Osteocyte (in vitro differentiated cells): ENCODE measurements at regions not wholly inside any gene's neighbourhood (a gene's known extent, or its start where the extent isn't known, plus 50 kb on each side); places are given as distances from the start of the nearest gene placed in this dataset.

Experiments
- DNase-seq: peaks from one replicate; pipeline ENCODE4 v3.0.0; 2021; ENCODE audit warnings: mixed read lengths; ENCODE audit not compliant: unreplicated experiment; ENCODE audit errors: extremely low spot score
- H3K27ac Mint-ChIP-seq: one replicate; pipeline ENCODE4 v1.8.0; 2021; ENCODE audit warnings: mild to moderate bottlenecking, mixed read lengths; ENCODE audit not compliant: unreplicated experiment
- H3K27me3 Mint-ChIP-seq: one replicate; pipeline ENCODE4 v1.8.0; 2021; ENCODE audit warnings: mixed read lengths; ENCODE audit not compliant: unreplicated experiment
- H3K36me3 Mint-ChIP-seq: one replicate; pipeline ENCODE4 v1.8.0; 2021; ENCODE audit warnings: mixed read lengths; ENCODE audit not compliant: unreplicated experiment
- H3K4me1 Mint-ChIP-seq: one replicate; pipeline ENCODE4 v1.8.0; 2021; ENCODE audit warnings: mixed read lengths; ENCODE audit not compliant: unreplicated experiment
- H3K4me3 Mint-ChIP-seq: one replicate; pipeline ENCODE4 v1.8.0; 2021; ENCODE audit warnings: mild to moderate bottlenecking, moderate library complexity, mixed read lengths; ENCODE audit not compliant: unreplicated experiment
- H3K9me3 Mint-ChIP-seq: one replicate; pipeline ENCODE4 v1.8.0; 2021; ENCODE audit warnings: mixed read lengths; ENCODE audit not compliant: unreplicated experiment
- TF ChIP-seq, protein P1 (sequence below): fragments of 200-600 bp; sonication (generic); IDR thresholded peaks from 2 replicates; pipeline ENCODE4 v1.5.0; 2021; ENCODE audit warnings: antibody characterized with exemption, mild to moderate bottlenecking, moderate library complexity

DNA sequence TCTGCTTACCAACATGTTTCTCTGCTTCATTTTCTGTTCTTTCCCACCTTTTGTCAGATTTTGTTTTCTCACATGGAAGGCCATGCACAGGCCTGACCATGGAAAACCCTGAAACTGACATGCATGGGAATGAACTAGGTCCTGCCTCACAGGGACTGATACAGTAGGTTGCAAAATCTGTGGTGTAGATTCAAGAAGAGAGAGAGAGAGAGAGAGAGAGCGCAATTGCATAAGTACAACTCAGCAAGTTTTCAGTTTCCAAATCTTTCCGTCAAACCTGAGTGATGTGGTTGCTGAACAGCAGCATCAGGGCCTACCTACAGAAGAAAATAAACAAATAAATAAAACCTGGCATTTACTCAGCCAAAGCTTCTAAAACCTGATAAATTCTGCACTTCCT is 87.5 kb upstream of the RNF152 start:
- Mint-ChIP-seq H3K4me1 (peaks cover 22% of the 10 kb centered on the region), H3K36me3 (no peaks in the 10 kb centered on the region), H3K9me3 (peaks cover 6% of the 10 kb centered on the region), H3K27ac (no peak overlapping the region), H3K4me3 (no peak overlapping the region), H3K27me3 (no peaks in the 10 kb centered on the region)
- DNase-seq: no peak
- TF ChIP-seq, protein P1, sequence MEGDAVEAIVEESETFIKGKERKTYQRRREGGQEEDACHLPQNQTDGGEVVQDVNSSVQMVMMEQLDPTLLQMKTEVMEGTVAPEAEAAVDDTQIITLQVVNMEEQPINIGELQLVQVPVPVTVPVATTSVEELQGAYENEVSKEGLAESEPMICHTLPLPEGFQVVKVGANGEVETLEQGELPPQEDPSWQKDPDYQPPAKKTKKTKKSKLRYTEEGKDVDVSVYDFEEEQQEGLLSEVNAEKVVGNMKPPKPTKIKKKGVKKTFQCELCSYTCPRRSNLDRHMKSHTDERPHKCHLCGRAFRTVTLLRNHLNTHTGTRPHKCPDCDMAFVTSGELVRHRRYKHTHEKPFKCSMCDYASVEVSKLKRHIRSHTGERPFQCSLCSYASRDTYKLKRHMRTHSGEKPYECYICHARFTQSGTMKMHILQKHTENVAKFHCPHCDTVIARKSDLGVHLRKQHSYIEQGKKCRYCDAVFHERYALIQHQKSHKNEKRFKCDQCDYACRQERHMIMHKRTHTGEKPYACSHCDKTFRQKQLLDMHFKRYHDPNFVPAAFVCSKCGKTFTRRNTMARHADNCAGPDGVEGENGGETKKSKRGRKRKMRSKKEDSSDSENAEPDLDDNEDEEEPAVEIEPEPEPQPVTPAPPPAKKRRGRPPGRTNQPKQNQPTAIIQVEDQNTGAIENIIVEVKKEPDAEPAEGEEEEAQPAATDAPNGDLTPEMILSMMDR: no peak

DNA sequence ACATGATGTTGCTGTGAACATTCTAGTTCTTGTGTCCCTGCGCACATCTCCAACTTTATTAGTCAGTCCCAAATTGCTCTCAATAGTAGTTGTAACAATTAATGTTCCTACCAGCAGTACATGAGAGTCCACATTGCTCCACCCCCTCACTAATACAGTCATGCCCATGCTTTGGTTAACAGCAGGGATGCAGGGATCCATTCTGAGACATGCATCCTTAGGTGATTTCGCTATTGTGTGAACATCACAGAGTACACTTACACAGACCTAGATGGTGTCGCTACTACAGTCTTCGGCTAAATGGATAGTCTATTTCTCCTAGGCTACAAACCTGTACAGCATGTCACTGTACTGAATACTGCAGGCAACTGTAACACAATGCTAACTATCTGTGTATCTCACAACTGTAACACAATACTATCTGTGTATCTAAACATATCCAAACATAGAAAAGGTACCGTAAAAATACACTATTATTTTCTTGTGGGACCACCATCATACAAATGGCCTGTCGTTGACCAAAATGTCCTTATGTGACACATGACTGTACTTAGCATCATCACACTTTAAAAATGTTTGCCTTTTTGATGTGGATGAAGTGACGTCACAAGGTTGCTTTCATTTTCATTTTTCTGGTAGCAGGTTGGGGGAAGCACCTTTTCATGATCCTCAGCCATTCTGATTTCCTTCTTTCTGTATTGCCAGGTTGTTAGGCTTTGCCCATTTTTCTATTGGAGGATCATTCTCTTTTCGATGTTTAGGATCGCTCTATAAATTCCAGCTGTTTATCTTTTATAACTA is 82.9 kb upstream of the RNF152 start:
- H3K27me3 Mint-ChIP-seq: no peaks in the 10 kb centered on the region
- H3K4me1 Mint-ChIP-seq: peaks cover 14% of the 10 kb centered on the region
- H3K4me3 Mint-ChIP-seq: no peak overlapping the region
- H3K9me3 Mint-ChIP-seq: peaks cover 6% of the 10 kb centered on the region
- TF ChIP-seq, protein P1: no peak
- H3K36me3 Mint-ChIP-seq: no peaks in the 10 kb centered on the region
- H3K27ac Mint-ChIP-seq: no peak overlapping the region
- no peak for DNase-seq

DNA sequence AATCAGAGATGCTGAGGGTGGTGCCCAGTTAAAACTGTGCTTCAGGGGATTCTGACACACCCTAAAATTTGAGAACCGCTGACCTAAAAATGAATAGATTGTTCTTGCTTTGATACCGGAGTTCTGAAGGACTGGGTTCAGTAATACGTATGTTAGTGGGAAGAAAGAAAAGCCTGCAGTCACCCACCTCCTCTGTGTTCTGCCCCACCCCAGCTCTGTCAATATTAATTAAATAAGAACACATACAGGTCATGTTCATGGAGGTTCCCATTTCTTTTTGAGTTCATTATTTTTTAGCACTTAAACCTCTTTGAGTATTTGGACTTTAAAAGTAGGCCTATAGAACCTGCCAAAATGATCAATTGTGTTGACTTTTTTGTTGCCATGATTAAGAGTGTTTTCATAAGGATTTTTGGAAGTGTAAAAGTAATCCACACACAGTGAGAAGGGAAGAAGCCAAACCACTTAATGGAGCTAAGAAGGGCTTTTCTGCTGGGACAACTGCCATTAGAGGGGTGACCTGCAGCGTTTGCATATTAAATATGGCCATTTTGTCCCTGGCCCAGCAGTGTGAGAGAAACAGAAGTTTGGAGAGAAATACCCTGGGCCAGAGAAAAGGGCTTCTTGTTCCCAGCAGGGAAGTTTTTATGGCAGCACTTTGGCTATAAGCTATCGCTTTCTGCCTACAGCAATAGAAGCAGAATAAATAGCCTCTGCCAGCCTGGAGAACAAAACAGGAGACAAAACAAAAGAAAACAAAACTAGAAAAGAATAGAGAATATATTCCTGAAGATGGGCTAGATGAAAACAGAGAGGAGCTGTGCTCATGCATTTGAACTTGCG is 80.7 kb upstream of the RNF152 start:
- Mint-ChIP-seq H3K4me3 (no peak overlapping the region), H3K27ac (no peak overlapping the region), H3K4me1 (peaks cover 7% of the 10 kb centered on the region), H3K36me3 (no peaks in the 10 kb centered on the region), H3K27me3 (no peaks in the 10 kb centered on the region), H3K9me3 (peaks cover 6% of the 10 kb centered on the region)
- no peak for DNase-seq
- TF ChIP-seq, protein P1: no peak

DNA sequence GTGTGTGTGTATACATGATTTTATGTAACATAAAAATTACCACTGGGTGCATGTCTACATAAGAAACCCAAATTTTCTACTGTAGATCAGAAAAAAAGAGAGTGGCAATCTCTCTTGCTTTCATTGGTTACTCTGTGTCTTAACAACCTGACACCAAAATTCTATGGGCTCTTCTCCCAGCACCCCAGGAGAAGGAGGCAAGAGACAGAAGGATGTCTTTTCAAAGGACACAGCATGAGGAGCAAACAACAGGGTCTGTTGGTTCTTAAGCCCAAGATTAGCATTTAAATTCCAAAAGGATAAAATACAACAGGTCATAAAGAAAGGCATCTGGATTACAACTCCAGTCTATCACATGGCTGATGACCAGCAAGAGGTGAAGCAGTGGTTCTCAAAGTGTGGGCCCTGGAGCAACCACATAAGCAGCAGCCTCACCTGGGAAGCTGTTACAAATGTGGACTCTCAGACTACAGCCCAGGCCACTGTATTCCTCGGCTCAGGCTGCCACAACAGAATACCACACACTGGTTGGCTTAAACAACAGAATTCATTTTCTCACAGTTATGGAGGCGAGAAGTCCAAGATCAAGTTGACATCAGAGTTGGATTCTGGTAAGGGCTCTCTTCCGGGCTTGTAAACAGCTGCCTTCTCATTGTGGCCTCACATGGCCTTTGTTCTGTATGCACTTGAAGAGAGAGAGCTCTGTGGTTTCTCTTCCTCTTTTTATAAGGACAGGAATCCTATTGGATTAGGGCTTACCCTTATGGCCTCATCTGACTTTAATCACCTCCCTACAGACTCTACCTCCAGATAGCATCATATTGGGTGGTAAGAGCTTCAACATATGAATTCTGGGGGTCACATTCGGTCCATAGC is 79.8 kb upstream of the RNF152 start:
- no peak for DNase-seq

More for the DNA sequence above, 79.8 kb upstream of the RNF152 start:
- peaks cover 7% of the 10 kb centered on the region for H3K4me1 Mint-ChIP-seq
- H3K27ac Mint-ChIP-seq: no peak overlapping the region
- TF ChIP-seq, protein P1: no peak
- no peaks in the 10 kb centered on the region for H3K36me3 Mint-ChIP-seq
- no peaks in the 10 kb centered on the region for H3K27me3 Mint-ChIP-seq
- peaks cover 6% of the 10 kb centered on the region for H3K9me3 Mint-ChIP-seq
- H3K4me3 Mint-ChIP-seq: no peak overlapping the region
